ENCODE measurements at regions not wholly inside any gene's neighbourhood (a gene's known extent, or its start where the extent isn't known, plus 50 kb on each side); places are given as distances from the start of the nearest gene placed in this dataset.

DNA sequence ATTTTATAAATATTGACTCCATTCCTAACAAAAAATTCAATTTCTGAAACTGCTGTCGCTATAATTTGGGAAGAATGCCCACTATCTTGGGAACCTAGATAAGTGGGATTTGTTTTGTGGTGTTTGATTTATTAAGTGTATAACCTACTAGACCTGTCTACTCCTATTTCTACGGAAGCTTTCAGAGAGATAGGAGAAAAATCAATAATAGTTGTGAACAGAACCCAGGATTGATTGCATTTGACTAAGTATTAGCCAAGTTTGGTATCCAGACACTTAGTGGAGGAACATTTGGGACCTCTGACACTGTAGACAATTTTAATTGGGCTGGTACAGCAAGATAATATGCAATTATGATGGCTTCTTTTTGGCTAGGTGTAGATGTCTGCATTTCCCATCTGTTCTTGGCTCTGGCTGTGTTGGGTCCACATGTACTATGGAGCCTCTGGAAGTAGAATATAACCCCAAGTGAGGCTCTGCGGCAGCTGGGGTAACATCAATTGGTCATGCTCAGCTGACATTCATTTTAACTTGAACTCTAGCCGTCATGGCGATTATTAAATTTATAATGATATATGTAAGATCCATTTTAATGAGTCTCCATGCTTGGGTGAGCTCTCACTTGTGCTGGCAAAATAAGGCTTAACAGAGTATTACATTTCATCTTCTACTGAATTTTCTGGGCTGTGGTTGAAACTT lies 111.5 kb upstream of the E2F8 start:
- Mint-ChIP-seq H3K4me1 (peaks cover 28% of the 10 kb centered on the region), H3K9me3 (no peaks in the 10 kb centered on the region), H3K4me3 (no peak overlapping the region), H3K27ac (no peak overlapping the region), H3K27me3 (ENCODE audit: low read depth, poor library complexity) (peaks cover 54% of the 10 kb centered on the region), H3K36me3 (ENCODE audit: low read depth) (no peaks in the 10 kb centered on the region)
- TF ChIP-seq, protein P1, sequence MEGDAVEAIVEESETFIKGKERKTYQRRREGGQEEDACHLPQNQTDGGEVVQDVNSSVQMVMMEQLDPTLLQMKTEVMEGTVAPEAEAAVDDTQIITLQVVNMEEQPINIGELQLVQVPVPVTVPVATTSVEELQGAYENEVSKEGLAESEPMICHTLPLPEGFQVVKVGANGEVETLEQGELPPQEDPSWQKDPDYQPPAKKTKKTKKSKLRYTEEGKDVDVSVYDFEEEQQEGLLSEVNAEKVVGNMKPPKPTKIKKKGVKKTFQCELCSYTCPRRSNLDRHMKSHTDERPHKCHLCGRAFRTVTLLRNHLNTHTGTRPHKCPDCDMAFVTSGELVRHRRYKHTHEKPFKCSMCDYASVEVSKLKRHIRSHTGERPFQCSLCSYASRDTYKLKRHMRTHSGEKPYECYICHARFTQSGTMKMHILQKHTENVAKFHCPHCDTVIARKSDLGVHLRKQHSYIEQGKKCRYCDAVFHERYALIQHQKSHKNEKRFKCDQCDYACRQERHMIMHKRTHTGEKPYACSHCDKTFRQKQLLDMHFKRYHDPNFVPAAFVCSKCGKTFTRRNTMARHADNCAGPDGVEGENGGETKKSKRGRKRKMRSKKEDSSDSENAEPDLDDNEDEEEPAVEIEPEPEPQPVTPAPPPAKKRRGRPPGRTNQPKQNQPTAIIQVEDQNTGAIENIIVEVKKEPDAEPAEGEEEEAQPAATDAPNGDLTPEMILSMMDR (IDR thresholded peaks at IDR 0.05): no peak
- DNase-seq: no peak

DNA sequence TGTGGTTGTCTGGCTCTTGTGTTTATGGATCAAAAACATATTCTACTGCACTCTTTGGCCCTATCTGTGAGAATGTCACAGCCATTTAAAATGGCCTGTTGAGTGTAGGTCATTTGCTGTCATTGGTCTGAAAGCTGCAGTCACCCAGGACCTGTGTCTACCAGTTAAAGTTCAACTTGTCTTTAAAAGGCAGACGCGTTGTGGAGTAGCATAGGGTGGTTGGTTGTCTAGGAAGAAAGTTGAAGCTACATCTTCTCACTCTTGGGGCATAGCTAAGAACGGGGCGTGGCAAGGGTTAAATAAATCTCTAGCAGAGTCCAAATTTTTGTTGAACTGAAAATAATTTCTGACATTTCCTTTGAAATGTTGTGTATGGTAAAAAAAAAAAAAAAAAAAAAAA lies 110.7 kb upstream of the E2F8 start:
- TF ChIP-seq, protein P1 (IDR thresholded peaks at IDR 0.05): no peak
- DNase-seq: no peak
- Mint-ChIP-seq H3K27me3 (ENCODE audit: low read depth, poor library complexity) (peaks cover 61% of the 10 kb centered on the region), H3K27ac (no peak overlapping the region), H3K4me3 (no peak overlapping the region), H3K36me3 (ENCODE audit: low read depth) (no peaks in the 10 kb centered on the region), H3K4me1 (peaks cover 34% of the 10 kb centered on the region), H3K9me3 (no peaks in the 10 kb centered on the region)

DNA sequence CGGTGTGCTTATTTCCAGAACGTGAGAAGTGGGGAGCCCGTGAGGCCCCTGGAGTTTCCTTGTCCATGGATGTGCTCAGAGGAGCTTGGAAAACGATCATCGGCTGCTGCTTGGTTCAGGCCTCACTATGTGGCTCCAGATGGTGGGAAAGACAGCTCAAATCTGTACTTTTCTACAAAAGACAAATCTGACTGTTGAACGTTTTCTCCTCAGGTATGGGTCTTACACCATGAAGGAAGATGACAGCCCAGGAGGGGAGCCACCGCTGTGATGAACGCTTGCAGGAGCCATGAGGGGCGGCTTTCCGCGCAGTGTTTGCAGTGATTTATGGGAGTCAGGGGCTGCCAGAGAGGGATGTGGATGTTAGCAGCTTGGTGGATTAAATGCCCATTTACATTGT lies 109.4 kb upstream of the E2F8 start:
- no peaks in the 10 kb centered on the region for H3K9me3 Mint-ChIP-seq
- DNase-seq: peak; percentile 18
- TF ChIP-seq, protein P1 (IDR thresholded peaks at IDR 0.05): no peak
- peaks cover 43% of the 10 kb centered on the region for H3K4me1 Mint-ChIP-seq
- H3K27ac Mint-ChIP-seq: no peak overlapping the region
- H3K36me3 Mint-ChIP-seq (ENCODE audit: low read depth): no peaks in the 10 kb centered on the region
- H3K4me3 Mint-ChIP-seq: no peak overlapping the region
- peaks cover 61% of the 10 kb centered on the region for H3K27me3 Mint-ChIP-seq (ENCODE audit: low read depth, poor library complexity)

DNA sequence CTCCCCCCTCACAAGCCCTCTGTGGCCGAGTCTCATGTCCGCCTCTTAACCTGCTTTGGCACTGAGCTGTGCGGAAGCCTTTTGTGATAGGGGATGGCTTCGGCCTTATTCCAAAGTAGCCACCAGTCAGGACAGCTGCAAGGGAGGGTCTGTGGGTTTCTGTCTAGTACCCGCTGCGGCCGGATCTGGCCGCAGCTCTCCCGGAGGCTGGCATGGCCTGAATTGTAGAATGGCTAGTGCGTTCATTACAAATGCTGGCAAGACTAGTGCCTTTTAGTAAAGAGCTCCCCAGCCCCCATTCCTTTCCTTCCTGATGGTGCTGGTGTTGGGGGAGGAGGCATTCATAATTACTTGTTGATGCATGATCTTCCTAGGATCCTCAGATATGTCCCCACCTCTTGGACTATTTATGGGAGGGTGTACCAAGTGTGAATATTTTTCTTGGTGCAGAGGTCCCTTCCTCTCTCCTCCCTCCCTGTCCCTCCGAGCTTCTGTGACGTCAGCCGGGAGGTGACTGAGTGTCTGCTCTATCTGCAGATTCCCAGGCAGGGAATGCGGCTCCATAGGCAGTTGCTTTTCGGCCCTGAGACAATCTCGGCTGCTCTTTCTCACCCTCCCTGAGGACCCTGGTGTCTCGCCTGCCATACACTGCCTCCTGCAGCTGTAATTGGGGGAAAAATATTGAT lies 108.7 kb upstream of the E2F8 start:
- peaks cover 61% of the 10 kb centered on the region for H3K27me3 Mint-ChIP-seq (ENCODE audit: low read depth, poor library complexity)
- no peak overlapping the region for H3K4me3 Mint-ChIP-seq
- H3K27ac Mint-ChIP-seq: no peak overlapping the region
- no peaks in the 10 kb centered on the region for H3K9me3 Mint-ChIP-seq
- H3K4me1 Mint-ChIP-seq: peaks cover 43% of the 10 kb centered on the region
- TF ChIP-seq, protein P1 (IDR thresholded peaks at IDR 0.05): no peak
- no peaks in the 10 kb centered on the region for H3K36me3 Mint-ChIP-seq (ENCODE audit: low read depth)
- DNase-seq: no peak

DNA sequence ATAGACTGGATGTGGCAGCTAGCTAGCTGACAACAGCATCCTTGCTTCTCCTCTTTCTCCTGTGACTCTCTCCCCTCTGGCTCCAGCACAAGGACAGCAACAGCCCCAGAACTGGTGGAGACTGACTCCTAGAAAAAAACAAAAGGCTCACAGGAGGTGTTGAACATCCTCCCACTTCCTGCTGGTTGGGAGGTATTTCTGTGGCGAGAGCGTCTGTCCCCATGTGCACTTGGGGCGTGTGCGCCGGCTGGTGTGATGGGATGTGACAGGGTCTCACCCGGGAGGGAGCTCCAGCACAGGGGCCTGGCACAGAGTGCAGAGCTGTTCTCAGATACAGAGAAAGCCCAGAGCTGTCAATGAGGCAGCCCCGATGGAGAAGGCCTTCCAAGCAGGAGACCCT lies 107.2 kb upstream of the E2F8 start:
- no peak overlapping the region for H3K27ac Mint-ChIP-seq
- TF ChIP-seq, protein P1 (IDR thresholded peaks at IDR 0.05): no peak
- H3K36me3 Mint-ChIP-seq (ENCODE audit: low read depth): no peaks in the 10 kb centered on the region
- H3K4me3 Mint-ChIP-seq: no peak overlapping the region
- H3K9me3 Mint-ChIP-seq: no peaks in the 10 kb centered on the region
- peaks cover 41% of the 10 kb centered on the region for H3K4me1 Mint-ChIP-seq
- H3K27me3 Mint-ChIP-seq (ENCODE audit: low read depth, poor library complexity): peaks cover 72% of the 10 kb centered on the region
- DNase-seq: no peak

Data from nephron progenitor cell (in vitro differentiated cells).